Lower leg skin (tissue), 3 donors: ENCODE measurements at regions not wholly inside any gene's neighbourhood (a gene's known extent, or its start where the extent isn't known, plus 50 kb on each side); places are given as distances from the start of the nearest gene placed in this dataset.

Source experiments
- CTCF ChIP-seq, 3 donors: fragments of 450-650 bp; IDR thresholded peaks; one replicate each; pipeline ENCODE4 v1.5.1; 2016; ENCODE audit warnings: antibody characterized with exemption in 3 of 3, mild to moderate bottlenecking in 3 of 3, moderate library complexity in 2 of 3
- POLR2A ChIP-seq, 2 donors: fragments of 450-650 bp; IDR thresholded peaks; one replicate each; pipeline ENCODE4 v1.6.1; 2016 to 2017; ENCODE audit warnings: antibody characterized with exemption in 2 of 2, mild to moderate bottlenecking in 1 of 2, moderate library complexity in 1 of 2

GRCh38 chr18:38899252-38899651, 1333.7 kb upstream of the CELF4 start:
- no peak for TF ChIP-seq CTCF (IDR thresholded peaks at IDR 0.05)
- TF ChIP-seq POLR2A (IDR thresholded peaks at IDR 0.05) = no peak
